CD4-positive, alpha-beta T cell (primary cell): ENCODE measurements at regions not wholly inside any gene's neighbourhood (a gene's known extent, or its start where the extent isn't known, plus 50 kb on each side); places are given as distances from the start of the nearest gene placed in this dataset.

Source experiments
- ATAC-seq: fragments of 200-7000 bp; cut with Tn5 transposase; one replicate; pipeline ENCODE4 v1.10.0; 2022; ENCODE audit warnings: mild to moderate bottlenecking; ENCODE audit not compliant: poor library complexity
- CTCF ChIA-PET: fragments of 350-600 bp; sonication (Branson Sonifier 250); formaldehyde crosslinking; loops from one replicate; lab custom pipeline; 2021; ENCODE audit warnings: antibody characterized with exemption, inconsistent platforms; lab: Charles Lee
- POLR2A ChIA-PET: fragments of 350-600 bp; sonication (Branson Sonifier 250); formaldehyde crosslinking; loops from one replicate; lab custom pipeline; 2021; ENCODE audit warnings: antibody characterized with exemption, inconsistent platforms; lab: Charles Lee
- DNase-seq, 14 experiments: peaks; one replicate each; pipeline ENCODE4 v3.0.0-alpha.2; 2013 to 2020; ENCODE audit warnings: mixed read lengths in 2 of 14
- H3K27ac ChIP-seq, 2 donors: one replicate each; pipeline versions ENCODE4 v1.5.1 to v1.7.0; 2013; ENCODE audit warnings: low read length in 2 of 2, low read depth in 1 of 2, mild to moderate bottlenecking in 1 of 2
- H3K27me3 ChIP-seq, 2 experiments: 1 replicate in 1 of 2; 2 replicates in 1 of 2; pipeline versions ENCODE4 v1.6.1 to v1.7.0; 2013; ENCODE audit warnings: low read length in 2 of 2, control low read depth in 1 of 2, mild to moderate bottlenecking in 1 of 2, moderate library complexity in 1 of 2; ENCODE audit not compliant: insufficient read depth in 2 of 2, control insufficient read depth in 1 of 2
- H3K36me3 ChIP-seq: one replicate; pipeline ENCODE4 v1.6.1; 2013; ENCODE audit warnings: low read length, control low read depth; ENCODE audit not compliant: insufficient read depth
- H3K4me1 ChIP-seq: one replicate; pipeline ENCODE4 v1.6.1; 2013; ENCODE audit warnings: low read length, control low read depth; ENCODE audit not compliant: insufficient read depth
- H3K4me3 ChIP-seq: one replicate; pipeline ENCODE4 v1.5.1; 2013; ENCODE audit warnings: mild to moderate bottlenecking, low read length, moderate library complexity
- H3K9me3 ChIP-seq, 2 experiments: 1 replicate in 1 of 2; 2 replicates in 1 of 2; pipeline versions ENCODE4 v1.6.1 to v1.7.0; 2013; ENCODE audit warnings: low read length in 2 of 2, mild to moderate bottlenecking in 2 of 2, control low read depth in 1 of 2, moderate library complexity in 1 of 2; ENCODE audit not compliant: control insufficient read depth in 1 of 2, insufficient read depth in 1 of 2
- H3K27ac Mint-ChIP-seq: one replicate; pipeline ENCODE4 v1.8.0; 2020; ENCODE audit warnings: mixed read lengths
- H3K27me3 Mint-ChIP-seq: one replicate; pipeline ENCODE4 v1.8.0; 2021; ENCODE audit warnings: mixed read lengths
- H3K36me3 Mint-ChIP-seq: one replicate; pipeline ENCODE4 v1.8.0; 2021; ENCODE audit warnings: low read depth, mixed read lengths
- H3K4me1 Mint-ChIP-seq: one replicate; pipeline ENCODE4 v1.8.0; 2021; ENCODE audit warnings: low read depth, mixed read lengths
- H3K4me3 Mint-ChIP-seq: one replicate; pipeline ENCODE4 v1.8.0; 2020; ENCODE audit warnings: mild to moderate bottlenecking, mixed read lengths
- H3K9me3 Mint-ChIP-seq: one replicate; pipeline ENCODE4 v1.8.0; 2020; ENCODE audit warnings: mixed read lengths
- intact Hi-C, 2 experiments: fragments of 100-400 bp; cut with DNase I in 1 of 2; cut with micrococcal nuclease in 1 of 2; formaldehyde crosslinking; loops; one replicate each; pipeline versions ENCODE4 v1.15.1 to v1.9.0; 2023 to 2025; cut with DNase I, micrococcal nuclease
- TF ChIP-seq, protein P1 (sequence below): fragments of 200-600 bp; IDR thresholded peaks from one replicate; pipeline ENCODE4 v1.8.0; 2022; ENCODE audit warnings: antibody characterized with exemption, mild to moderate bottlenecking

DNA sequence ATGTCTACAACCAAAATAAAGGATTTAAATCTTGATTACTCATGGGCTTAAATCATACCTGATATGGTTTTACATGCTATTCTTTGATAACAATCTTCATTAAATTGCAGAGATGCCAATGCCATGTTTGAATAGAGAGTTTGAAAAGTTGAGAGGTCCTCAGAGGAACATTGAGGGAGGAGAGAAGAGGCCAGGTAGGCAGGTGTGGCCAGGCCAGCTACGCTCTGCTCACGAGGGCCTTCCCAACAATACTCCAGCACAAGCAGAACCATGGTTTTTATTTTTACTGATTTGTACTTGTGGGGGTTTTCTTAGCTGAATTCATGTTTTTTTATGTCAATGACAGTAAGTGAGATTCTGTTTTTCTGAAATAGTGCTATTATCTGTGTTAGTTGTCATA, 158.1 kb upstream of the RFC3 start:
- CTCF ChIA-PET: no interaction called here
- no peaks in the 10 kb centered on the region for H3K9me3 Mint-ChIP-seq
- no peaks in the 10 kb centered on the region for H3K36me3 Mint-ChIP-seq
- Histone ChIP-seq H3K36me3 (no peaks in the 10 kb centered on the region), H3K4me1 (no peaks in the 10 kb centered on the region), H3K27me3 (no peaks in the 10 kb centered on the region), H3K9me3 (no peaks in the 10 kb centered on the region), H3K27ac (no peak overlapping the region), H3K4me3 (no peak overlapping the region)
- POLR2A ChIA-PET: no interaction called here
- peaks cover 20% of the 10 kb centered on the region for H3K27me3 Mint-ChIP-seq
- no peaks in the 10 kb centered on the region for H3K4me1 Mint-ChIP-seq
- intact Hi-C loops: no loop called here
- no peak overlapping the region for H3K27ac Mint-ChIP-seq
- H3K4me3 Mint-ChIP-seq: no peak overlapping the region
- ATAC-seq (no peak), DNase-seq (no peak)
- TF ChIP-seq, protein P1, sequence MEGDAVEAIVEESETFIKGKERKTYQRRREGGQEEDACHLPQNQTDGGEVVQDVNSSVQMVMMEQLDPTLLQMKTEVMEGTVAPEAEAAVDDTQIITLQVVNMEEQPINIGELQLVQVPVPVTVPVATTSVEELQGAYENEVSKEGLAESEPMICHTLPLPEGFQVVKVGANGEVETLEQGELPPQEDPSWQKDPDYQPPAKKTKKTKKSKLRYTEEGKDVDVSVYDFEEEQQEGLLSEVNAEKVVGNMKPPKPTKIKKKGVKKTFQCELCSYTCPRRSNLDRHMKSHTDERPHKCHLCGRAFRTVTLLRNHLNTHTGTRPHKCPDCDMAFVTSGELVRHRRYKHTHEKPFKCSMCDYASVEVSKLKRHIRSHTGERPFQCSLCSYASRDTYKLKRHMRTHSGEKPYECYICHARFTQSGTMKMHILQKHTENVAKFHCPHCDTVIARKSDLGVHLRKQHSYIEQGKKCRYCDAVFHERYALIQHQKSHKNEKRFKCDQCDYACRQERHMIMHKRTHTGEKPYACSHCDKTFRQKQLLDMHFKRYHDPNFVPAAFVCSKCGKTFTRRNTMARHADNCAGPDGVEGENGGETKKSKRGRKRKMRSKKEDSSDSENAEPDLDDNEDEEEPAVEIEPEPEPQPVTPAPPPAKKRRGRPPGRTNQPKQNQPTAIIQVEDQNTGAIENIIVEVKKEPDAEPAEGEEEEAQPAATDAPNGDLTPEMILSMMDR: no peak

DNA sequence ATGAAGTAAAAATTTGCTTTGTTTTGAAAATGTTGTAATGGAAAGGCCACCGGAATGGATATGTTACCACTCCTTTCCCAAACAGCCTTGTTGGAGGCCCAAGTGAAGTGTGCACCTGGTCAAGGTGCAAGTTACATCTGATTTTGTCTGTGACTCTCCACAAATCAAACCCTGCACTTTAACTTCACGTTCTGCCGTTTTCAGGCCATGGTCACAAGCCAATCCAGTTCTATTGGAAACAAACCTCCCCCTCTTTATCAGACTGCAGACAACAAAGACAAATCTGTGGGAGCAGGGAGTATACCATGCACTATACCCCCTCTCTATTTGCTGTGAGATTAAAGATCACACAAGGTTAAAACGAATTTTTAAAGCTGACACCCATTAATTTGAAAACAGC, 155.6 kb upstream of the RFC3 start:
- Histone ChIP-seq H3K36me3 (no peaks in the 10 kb centered on the region), H3K27ac (no peak overlapping the region), H3K9me3 (no peaks in the 10 kb centered on the region), H3K4me1 (no peaks in the 10 kb centered on the region), H3K4me3 (no peak overlapping the region), H3K27me3 (no peaks in the 10 kb centered on the region)
- Mint-ChIP-seq H3K27me3 (peaks cover 14% of the 10 kb centered on the region), H3K27ac (no peak overlapping the region), H3K9me3 (no peaks in the 10 kb centered on the region), H3K36me3 (no peaks in the 10 kb centered on the region), H3K4me1 (no peaks in the 10 kb centered on the region), H3K4me3 (no peak overlapping the region)
- ATAC-seq (no peak), DNase-seq (no peak)
- TF ChIP-seq, protein P1: no peak
- POLR2A ChIA-PET: no interaction called here
- CTCF ChIA-PET: no interaction called here
- intact Hi-C loops: no loop called here

DNA sequence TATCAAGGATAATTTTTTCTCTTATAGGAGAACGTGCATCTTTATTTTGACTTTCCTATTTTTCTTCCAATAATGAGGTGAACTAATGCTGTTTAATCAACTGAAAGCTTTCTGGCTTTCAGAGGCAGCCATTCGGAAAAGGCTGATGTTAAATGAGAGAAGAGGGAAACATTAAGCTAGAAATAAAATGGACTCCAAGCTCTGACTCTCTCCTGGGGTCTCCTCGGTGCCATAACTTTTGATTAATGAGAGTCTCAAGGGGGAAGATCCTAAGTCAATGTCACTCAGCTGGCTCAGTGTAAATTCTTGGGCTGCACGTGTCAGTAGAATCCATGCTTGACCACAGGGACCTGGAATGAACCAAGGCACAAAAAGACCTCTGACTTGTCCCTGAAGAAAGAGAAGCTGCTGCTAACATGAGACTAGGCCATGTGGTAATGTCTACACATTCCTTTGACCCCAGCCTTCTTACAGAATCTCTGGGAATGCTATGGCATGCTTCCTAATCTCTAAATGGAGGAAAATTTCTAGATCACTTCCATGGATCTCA, 152.2 kb upstream of the RFC3 start:
- Mint-ChIP-seq H3K27ac (no peak overlapping the region), H3K4me1 (no peaks in the 10 kb centered on the region), H3K4me3 (no peak overlapping the region), H3K36me3 (no peaks in the 10 kb centered on the region), H3K9me3 (no peaks in the 10 kb centered on the region), H3K27me3 (peaks cover 8% of the 10 kb centered on the region)
- Histone ChIP-seq H3K4me3 (no peak overlapping the region), H3K36me3 (no peaks in the 10 kb centered on the region), H3K4me1 (no peaks in the 10 kb centered on the region), H3K9me3 (no peaks in the 10 kb centered on the region), H3K27ac (no peak overlapping the region), H3K27me3 (no peaks in the 10 kb centered on the region)
- TF ChIP-seq, protein P1: no peak
- DNase-seq (no peak), ATAC-seq (no peak)
- intact Hi-C loops: no loop called here
- CTCF ChIA-PET: no interaction called here
- POLR2A ChIA-PET: no interaction called here
